Dendritic cell treated with granulocyte-macrophage colony-stimulating factor and Interleukin-4, amounts not matched to agents 40 ng/mL and 50 ng/mL, for 4 days (primary cell): ENCODE measurements at regions not wholly inside any gene's neighbourhood (a gene's known extent, or its start where the extent isn't known, plus 50 kb on each side); places are given as distances from the start of the nearest gene placed in this dataset.
"Not testable (repeated sequence)": the region's sequence is repeated elsewhere in the genome, so short reads cannot be mapped to it uniquely, and the experiment has no call there.

Experiments
- H3K27ac Mint-ChIP-seq: one replicate; pipeline ENCODE4 v1.8.0; 2022; ENCODE audit warnings: mild to moderate bottlenecking, mixed read lengths
- H3K27me3 Mint-ChIP-seq: one replicate; pipeline ENCODE4 v1.8.0; 2022; ENCODE audit warnings: mild to moderate bottlenecking, mixed read lengths
- H3K36me3 Mint-ChIP-seq: one replicate; pipeline ENCODE4 v1.8.0; 2022; ENCODE audit warnings: low read depth, mixed read lengths
- H3K4me1 Mint-ChIP-seq: one replicate; pipeline ENCODE4 v1.8.0; 2022; ENCODE audit warnings: low read depth, mixed read lengths
- H3K4me3 Mint-ChIP-seq: one replicate; pipeline ENCODE4 v1.8.0; 2022; ENCODE audit warnings: mild to moderate bottlenecking, moderate library complexity, mixed read lengths
- H3K9me3 Mint-ChIP-seq: one replicate; pipeline ENCODE4 v1.8.0; 2022; ENCODE audit warnings: mixed read lengths
- intact Hi-C: fragments of 100-400 bp; cut with micrococcal nuclease; formaldehyde crosslinking; loops from one replicate; pipeline ENCODE4 v1.15.0; 2022

GRCh38 chr7:110400411-110400810 is 690.5 kb upstream of the LRRN3 start:
- intact Hi-C loops = no loop called here
- Mint-ChIP-seq H3K27me3 (no peaks in the 10 kb centered on the region), H3K4me3 (no peak overlapping the region), H3K9me3 (peaks cover 11% of the 10 kb centered on the region), H3K4me1 (no peaks in the 10 kb centered on the region), H3K36me3 (no peaks in the 10 kb centered on the region), H3K27ac (no peak overlapping the region)

GRCh38 chr7:110407242-110407641 is 683.7 kb upstream of the LRRN3 start:
- no peaks in the 10 kb centered on the region for H3K36me3 Mint-ChIP-seq
- H3K27ac Mint-ChIP-seq = no peak overlapping the region
- intact Hi-C loops = no loop called here
- H3K4me3 Mint-ChIP-seq = no peak overlapping the region
- H3K9me3 Mint-ChIP-seq = peaks cover 9% of the 10 kb centered on the region
- H3K27me3 Mint-ChIP-seq = no peaks in the 10 kb centered on the region
- no peaks in the 10 kb centered on the region for H3K4me1 Mint-ChIP-seq

GRCh38 chr7:110407706-110408105 is 683.2 kb upstream of the LRRN3 start:
- Mint-ChIP-seq H3K4me1 (no peaks in the 10 kb centered on the region), H3K27ac (no peak overlapping the region), H3K36me3 (no peaks in the 10 kb centered on the region), H3K27me3 (no peaks in the 10 kb centered on the region), H3K4me3 (no peak overlapping the region), H3K9me3 (peaks cover 9% of the 10 kb centered on the region)
- intact Hi-C loops = no loop called here

- Mint-ChIP-seq H3K36me3 (no peaks in the 10 kb centered on the region), H3K4me3 (no peak overlapping the region), H3K27ac (no peak overlapping the region), H3K9me3 (peaks cover 22% of the 10 kb centered on the region), H3K4me1 (no peaks in the 10 kb centered on the region), H3K27me3 (no peaks in the 10 kb centered on the region)
- intact Hi-C loops = no loop called here
These were observed 678.3 kb upstream of the LRRN3 start for GRCh38 chr7:110412614-110413013.

GRCh38 chr7:110413038-110413437 is 677.9 kb upstream of the LRRN3 start:
- Mint-ChIP-seq H3K4me3 (no peak overlapping the region), H3K4me1 (no peaks in the 10 kb centered on the region), H3K36me3 (no peaks in the 10 kb centered on the region), H3K27ac (no peak overlapping the region), H3K9me3 (peaks cover 22% of the 10 kb centered on the region), H3K27me3 (no peaks in the 10 kb centered on the region)
- intact Hi-C loops = no loop called here

GRCh38 chr7:110417611-110418010 is 673.3 kb upstream of the LRRN3 start:
- Mint-ChIP-seq H3K9me3 (peaks cover 13% of the 10 kb centered on the region), H3K27me3 (no peaks in the 10 kb centered on the region), H3K36me3 (no peaks in the 10 kb centered on the region), H3K27ac (no peak overlapping the region), H3K4me3 (no peak overlapping the region), H3K4me1 (no peaks in the 10 kb centered on the region)
- intact Hi-C loops = no loop called here

- Mint-ChIP-seq H3K27me3 (no peaks in the 10 kb centered on the region), H3K4me1 (no peaks in the 10 kb centered on the region), H3K27ac (no peak overlapping the region), H3K4me3 (no peak overlapping the region), H3K9me3 (peaks cover 13% of the 10 kb centered on the region), H3K36me3 (no peaks in the 10 kb centered on the region)
- intact Hi-C loops = no loop called here
These were observed 672.2 kb upstream of the LRRN3 start for GRCh38 chr7:110418659-110419280.

- intact Hi-C loops = no loop called here
- Mint-ChIP-seq H3K27me3 (no peaks in the 10 kb centered on the region), H3K9me3 (peaks cover 32% of the 10 kb centered on the region), H3K4me1 (no peaks in the 10 kb centered on the region), H3K36me3 (no peaks in the 10 kb centered on the region), H3K4me3 (no peak overlapping the region), H3K27ac (no peak overlapping the region)
These were observed 670.1 kb upstream of the LRRN3 start for GRCh38 chr7:110420788-110421187.

- Mint-ChIP-seq H3K27me3 (no peaks in the 10 kb centered on the region), H3K4me3 (no peak overlapping the region), H3K36me3 (no peaks in the 10 kb centered on the region), H3K4me1 (no peaks in the 10 kb centered on the region), H3K27ac (no peak overlapping the region), H3K9me3 (peaks cover 31% of the 10 kb centered on the region)
- intact Hi-C loops = no loop called here
These were observed 669.3 kb upstream of the LRRN3 start for GRCh38 chr7:110421490-110422241.

- intact Hi-C loops = no loop called here
- no peaks in the 10 kb centered on the region for H3K27me3 Mint-ChIP-seq
- no peaks in the 10 kb centered on the region for H3K4me1 Mint-ChIP-seq
- no peak overlapping the region for H3K27ac Mint-ChIP-seq
- no peak overlapping the region for H3K4me3 Mint-ChIP-seq
- H3K9me3 Mint-ChIP-seq = no peaks in the 10 kb centered on the region
- H3K36me3 Mint-ChIP-seq = no peaks in the 10 kb centered on the region
These were observed 658.8 kb upstream of the LRRN3 start for GRCh38 chr7:110432061-110432553.

GRCh38 chr7:110438926-110439325 is 652.0 kb upstream of the LRRN3 start:
- H3K27ac Mint-ChIP-seq, H3K9me3 Mint-ChIP-seq, H3K36me3 Mint-ChIP-seq, H3K27me3 Mint-ChIP-seq, intact Hi-C loops, H3K4me3 Mint-ChIP-seq, H3K4me1 Mint-ChIP-seq: not testable (repeated sequence)

GRCh38 chr7:110442381-110442837 is 648.5 kb upstream of the LRRN3 start:
- Mint-ChIP-seq H3K27me3 (no peaks in the 10 kb centered on the region), H3K4me1 (no peaks in the 10 kb centered on the region), H3K4me3 (no peak overlapping the region), H3K36me3 (no peaks in the 10 kb centered on the region), H3K9me3 (peaks cover 8% of the 10 kb centered on the region), H3K27ac (no peak overlapping the region)
- intact Hi-C loops = no loop called here

- no peaks in the 10 kb centered on the region for H3K36me3 Mint-ChIP-seq
- no peaks in the 10 kb centered on the region for H3K27me3 Mint-ChIP-seq
- no peaks in the 10 kb centered on the region for H3K4me1 Mint-ChIP-seq
- no peak overlapping the region for H3K27ac Mint-ChIP-seq
- H3K9me3 Mint-ChIP-seq = no peaks in the 10 kb centered on the region
- H3K4me3 Mint-ChIP-seq = no peak overlapping the region
- intact Hi-C loops = no loop called here
These were observed 644.3 kb upstream of the LRRN3 start for GRCh38 chr7:110446658-110447057.

- no peaks in the 10 kb centered on the region for H3K9me3 Mint-ChIP-seq
- no peak overlapping the region for H3K4me3 Mint-ChIP-seq
- intact Hi-C loops = no loop called here
- no peak overlapping the region for H3K27ac Mint-ChIP-seq
- no peaks in the 10 kb centered on the region for H3K4me1 Mint-ChIP-seq
- H3K36me3 Mint-ChIP-seq = no peaks in the 10 kb centered on the region
- no peaks in the 10 kb centered on the region for H3K27me3 Mint-ChIP-seq
These were observed 642.0 kb upstream of the LRRN3 start for GRCh38 chr7:110448918-110449317.
